Mammary epithelial cell (primary cell): ENCODE measurements at regions not wholly inside any gene's neighbourhood (a gene's known extent, or its start where the extent isn't known, plus 50 kb on each side); places are given as distances from the start of the nearest gene placed in this dataset.

Experiments
- EZH2 ChIP-seq: IDR thresholded peaks from 2 replicates; pipeline ENCODE4 v1.6.1; 2012; ENCODE audit warnings: low read length, inconsistent platforms, borderline replicate concordance
- TF ChIP-seq, protein P1 (sequence below), 2 donors: IDR thresholded peaks in 1 of 2; conservative IDR thresholded peaks in 1 of 2; 2 replicates each; pipeline ENCODE4 v1.5.1; 2011 to 2012; ENCODE audit warnings: inconsistent platforms in 2 of 2, low read length in 2 of 2, mild to moderate bottlenecking in 2 of 2, control low read depth in 1 of 2, low read depth in 1 of 2; ENCODE audit not compliant: insufficient read depth in 1 of 2; ENCODE audit errors: extremely low read depth in 1 of 2

GRCh38 chr1:94702442-94702815 is 117.7 kb upstream of the SLC44A3 start:
- TF ChIP-seq, protein P1, sequence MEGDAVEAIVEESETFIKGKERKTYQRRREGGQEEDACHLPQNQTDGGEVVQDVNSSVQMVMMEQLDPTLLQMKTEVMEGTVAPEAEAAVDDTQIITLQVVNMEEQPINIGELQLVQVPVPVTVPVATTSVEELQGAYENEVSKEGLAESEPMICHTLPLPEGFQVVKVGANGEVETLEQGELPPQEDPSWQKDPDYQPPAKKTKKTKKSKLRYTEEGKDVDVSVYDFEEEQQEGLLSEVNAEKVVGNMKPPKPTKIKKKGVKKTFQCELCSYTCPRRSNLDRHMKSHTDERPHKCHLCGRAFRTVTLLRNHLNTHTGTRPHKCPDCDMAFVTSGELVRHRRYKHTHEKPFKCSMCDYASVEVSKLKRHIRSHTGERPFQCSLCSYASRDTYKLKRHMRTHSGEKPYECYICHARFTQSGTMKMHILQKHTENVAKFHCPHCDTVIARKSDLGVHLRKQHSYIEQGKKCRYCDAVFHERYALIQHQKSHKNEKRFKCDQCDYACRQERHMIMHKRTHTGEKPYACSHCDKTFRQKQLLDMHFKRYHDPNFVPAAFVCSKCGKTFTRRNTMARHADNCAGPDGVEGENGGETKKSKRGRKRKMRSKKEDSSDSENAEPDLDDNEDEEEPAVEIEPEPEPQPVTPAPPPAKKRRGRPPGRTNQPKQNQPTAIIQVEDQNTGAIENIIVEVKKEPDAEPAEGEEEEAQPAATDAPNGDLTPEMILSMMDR (conservative IDR thresholded peaks at IDR 0.05 in 1 of 2, IDR thresholded peaks at IDR 0.05 in 1 of 2; ENCODE audit: extremely low read depth in 1 of 2, insufficient read depth in 1 of 2, low read depth in 1 of 2, low read length in 2 of 2) = no peak
- TF ChIP-seq EZH2 = no peak
